GM12891 (cell line): ENCODE measurements at regions not wholly inside any gene's neighbourhood (a gene's known extent, or its start where the extent isn't known, plus 50 kb on each side); places are given as distances from the start of the nearest gene placed in this dataset.

Source experiments
- POLR2A ChIP-seq: IDR thresholded peaks from 2 replicates; pipeline ENCODE4 v1.6.1; 2011; ENCODE audit warnings: low read depth, low read length, control low read depth
- POLR2AphosphoS5 ChIP-seq: IDR thresholded peaks from 2 replicates; pipeline ENCODE4 v1.6.1; 2011; ENCODE audit warnings: low read depth, low read length, control low read depth
- TAF1 ChIP-seq: IDR thresholded peaks from 2 replicates; pipeline ENCODE4 v1.6.1; 2011; ENCODE audit warnings: low read depth, low read length, control low read depth

DNA sequence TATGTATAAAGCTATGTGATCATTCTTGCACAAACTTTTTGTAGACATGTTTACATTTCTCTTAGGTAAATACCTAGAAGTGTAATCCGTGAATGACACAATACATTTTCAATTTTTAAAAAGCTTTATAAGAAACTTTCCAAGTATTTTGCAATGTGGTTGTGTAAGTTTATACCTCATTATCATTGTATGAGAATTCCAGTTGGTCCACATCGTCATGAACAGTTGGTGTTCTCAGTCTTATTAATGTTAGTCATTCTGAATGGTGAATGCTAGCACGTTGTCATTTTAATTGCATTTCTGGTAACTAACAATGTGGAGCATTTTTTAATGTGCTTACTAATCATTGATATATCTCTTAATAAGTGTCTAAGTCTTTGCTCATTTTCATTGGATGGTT lies 116.5 kb upstream of the F13A1 start:
- TF ChIP-seq TAF1 (no peak), POLR2AphosphoS5 (no peak), POLR2A (no peak)
